Adrenal gland (tissue), 9 donors: ENCODE measurements at regions not wholly inside any gene's neighbourhood (a gene's known extent, or its start where the extent isn't known, plus 50 kb on each side); places are given as distances from the start of the nearest gene placed in this dataset.

Experiments used
- DNase-seq, 7 donors: peaks; one replicate each; pipeline ENCODE4 v3.0.0-alpha.2; 2019 to 2020
- H3K27ac ChIP-seq, 5 donors: fragments of 200-600 bp; sonication (generic) in 4 of 5; 1 replicate in 3 of 5; 2 replicates in 2 of 5; pipeline versions ENCODE4 v1.5.1 to v1.8.0; 2016 to 2020; ENCODE audit warnings: mild to moderate bottlenecking in 1 of 5
- H3K27me3 ChIP-seq: fragments of 200-600 bp; 2 replicates; pipeline ENCODE4 v1.8.0; 2021
- H3K36me3 ChIP-seq, 2 donors: fragments of 200-600 bp; replicated peaks in 1 of 2; 1 replicate in 1 of 2; 2 replicates in 1 of 2; pipeline versions ENCODE4 v1.5.1 to v1.8.0; 2018 to 2022
- H3K4me1 ChIP-seq, 2 donors: fragments of 200-600 bp; replicated peaks in 1 of 2; 1 replicate in 1 of 2; 2 replicates in 1 of 2; pipeline versions ENCODE4 v1.5.1 to v1.8.0; 2018 to 2021
- H3K4me3 ChIP-seq, 4 donors: fragments of 200-600 bp; sonication (generic) in 3 of 4; one replicate each; pipeline ENCODE4 v1.5.1; 2016 to 2018
- H3K9me3 ChIP-seq, 3 donors: fragments of 200-600 bp; sonication (generic) in 1 of 3; replicated peaks in 1 of 3; 1 replicate in 2 of 3; 2 replicates in 1 of 3; pipeline versions ENCODE4 v1.5.1 to v1.8.0; 2016 to 2021
- CTCF ChIP-seq, 6 experiments: fragments of 450-650 bp in 4 of 6; fragments of 200-600 bp in 2 of 6; sonication (generic) in 1 of 6; IDR thresholded peaks; 1 replicate in 5 of 6; 2 replicates in 1 of 6; pipeline versions ENCODE4 v1.5.1 to v1.8.0; 2016 to 2021; ENCODE audit warnings: antibody characterized with exemption in 6 of 6, mild to moderate bottlenecking in 2 of 6, moderate library complexity in 1 of 6
- POLR2A ChIP-seq, 2 donors: fragments of 450-650 bp; IDR thresholded peaks; one replicate each; pipeline ENCODE4 v1.6.1; 2017; ENCODE audit warnings: antibody characterized with exemption in 2 of 2, mild to moderate bottlenecking in 2 of 2, moderate library complexity in 1 of 2
- WGBS, 4 donors: extraction: QIAGEN DNeasy Blood & Tissue Kit in 2 of 4; methylation state at CpG; one replicate each; pipeline versions ENCODE4 v1.1.5 to v1.1.7; 2013 to 2017; 5-methylcytosine and 5-hydroxymethylcytosine counted together
- intact Hi-C, 2 donors: fragments of 100-400 bp; cut with DNase I; formaldehyde crosslinking; loops; one replicate each; pipeline versions ENCODE4 v1.14.1 to v1.15.0; 2022 to 2023
- donor health status: healthy with polysubstance abuse.
- donor health status: Bipolar disorder and iron deficiency.
- donor health status: DM: yes; HTN: yes; CAD: no.
- donor health status: DM: no; HTN: no; CAD: no.
- donor health status: DM: no; HTN: no; CAD: no.

GRCh38 chr3:135627057-135627456, 338.5 kb upstream of the PPP2R3A start:
- no peaks in the 10 kb centered on the region for H3K36me3 ChIP-seq
- intact Hi-C loops = no loop called here
- no peak for TF ChIP-seq POLR2A (IDR thresholded peaks at IDR 0.05)
- TF ChIP-seq CTCF (IDR thresholded peaks at IDR 0.05) = no peak
- H3K27me3 ChIP-seq = no peaks in the 10 kb centered on the region
- no peak overlapping the region for H3K4me3 ChIP-seq
- no peaks in the 10 kb centered on the region for H3K4me1 ChIP-seq
- WGBS, 4 donors = 80 to 92% (median 81%) methylated on average over 4 of the region's 4 CpGs
- H3K27ac ChIP-seq = no peak overlapping the region
- DNase-seq = no peak
- no peaks in the 10 kb centered on the region for H3K9me3 ChIP-seq

GRCh38 chr3:135629701-135630408, 335.7 kb upstream of the PPP2R3A start:
- Histone ChIP-seq H3K36me3 (no peaks in the 10 kb centered on the region), H3K27me3 (no peaks in the 10 kb centered on the region), H3K4me1 (no peaks in the 10 kb centered on the region), H3K4me3 (no peak overlapping the region), H3K27ac (no peak overlapping the region), H3K9me3 (no peaks in the 10 kb centered on the region)
- TF ChIP-seq CTCF (IDR thresholded peaks at IDR 0.05) = no peak
- TF ChIP-seq POLR2A (IDR thresholded peaks at IDR 0.05) = no peak
- intact Hi-C loops = no loop called here
- DNase-seq = no peak
- 54 to 66% (median 61%) methylated on average over 5 of the region's 5 CpGs for WGBS, 4 donors

GRCh38 chr3:135632556-135633065, 332.9 kb upstream of the PPP2R3A start:
- 87 to 95% (median 92%) methylated on average over 2 of the region's 2 CpGs for WGBS, 4 donors
- H3K9me3 ChIP-seq = no peaks in the 10 kb centered on the region
- H3K36me3 ChIP-seq = no peaks in the 10 kb centered on the region
- H3K4me1 ChIP-seq = no peaks in the 10 kb centered on the region
- no peak overlapping the region for H3K27ac ChIP-seq
- no peak for DNase-seq
- H3K4me3 ChIP-seq = no peak overlapping the region
- intact Hi-C loops = no loop called here
- no peak for TF ChIP-seq CTCF (IDR thresholded peaks at IDR 0.05)
- H3K27me3 ChIP-seq = no peaks in the 10 kb centered on the region

- no peak for TF ChIP-seq POLR2A (IDR thresholded peaks at IDR 0.05)
- TF ChIP-seq CTCF (IDR thresholded peaks at IDR 0.05) = no peak
- Histone ChIP-seq H3K27me3 (no peaks in the 10 kb centered on the region), H3K9me3 (no peaks in the 10 kb centered on the region), H3K4me1 (no peaks in the 10 kb centered on the region), H3K27ac (no peak overlapping the region), H3K36me3 (no peaks in the 10 kb centered on the region), H3K4me3 (no peak overlapping the region)
- intact Hi-C loops = no loop called here
- no peak for DNase-seq
- 79 to 87% (median 81%) methylated on average over 2 of the region's 2 CpGs for WGBS, 4 donors
Measured at GRCh38 chr3:135633078-135633477, 332.4 kb upstream of the PPP2R3A start.
